ENCODE measurements at regions not wholly inside any gene's neighbourhood (a gene's known extent, or its start where the extent isn't known, plus 50 kb on each side); places are given as distances from the start of the nearest gene placed in this dataset.
A peak's percentile ranks its signal among the peaks of the same experiment; 100 is the strongest.

DNA sequence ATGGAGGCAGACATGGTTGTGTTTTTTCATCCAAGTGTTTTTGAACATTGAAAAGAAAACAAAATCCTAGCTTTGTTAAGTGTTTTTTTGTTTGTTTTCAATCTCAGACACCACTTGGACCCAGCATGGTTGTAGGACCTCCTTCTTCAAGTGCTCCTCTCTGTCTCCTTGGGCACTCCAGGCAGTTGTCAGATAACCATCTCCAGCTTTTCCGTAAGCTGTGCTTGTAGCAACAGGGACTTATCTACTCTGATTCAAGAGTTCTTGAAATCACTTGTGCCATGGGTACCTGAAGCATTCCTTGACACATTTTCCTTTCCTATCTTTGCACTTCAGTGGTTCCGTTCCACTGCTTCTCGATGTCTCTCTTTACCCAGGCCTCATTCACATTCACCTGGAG lies 334.9 kb upstream of the DDX53 start:
- no peak for DNase-seq (ENCODE audit: low read depth)
- TF ChIP-seq, protein P1, sequence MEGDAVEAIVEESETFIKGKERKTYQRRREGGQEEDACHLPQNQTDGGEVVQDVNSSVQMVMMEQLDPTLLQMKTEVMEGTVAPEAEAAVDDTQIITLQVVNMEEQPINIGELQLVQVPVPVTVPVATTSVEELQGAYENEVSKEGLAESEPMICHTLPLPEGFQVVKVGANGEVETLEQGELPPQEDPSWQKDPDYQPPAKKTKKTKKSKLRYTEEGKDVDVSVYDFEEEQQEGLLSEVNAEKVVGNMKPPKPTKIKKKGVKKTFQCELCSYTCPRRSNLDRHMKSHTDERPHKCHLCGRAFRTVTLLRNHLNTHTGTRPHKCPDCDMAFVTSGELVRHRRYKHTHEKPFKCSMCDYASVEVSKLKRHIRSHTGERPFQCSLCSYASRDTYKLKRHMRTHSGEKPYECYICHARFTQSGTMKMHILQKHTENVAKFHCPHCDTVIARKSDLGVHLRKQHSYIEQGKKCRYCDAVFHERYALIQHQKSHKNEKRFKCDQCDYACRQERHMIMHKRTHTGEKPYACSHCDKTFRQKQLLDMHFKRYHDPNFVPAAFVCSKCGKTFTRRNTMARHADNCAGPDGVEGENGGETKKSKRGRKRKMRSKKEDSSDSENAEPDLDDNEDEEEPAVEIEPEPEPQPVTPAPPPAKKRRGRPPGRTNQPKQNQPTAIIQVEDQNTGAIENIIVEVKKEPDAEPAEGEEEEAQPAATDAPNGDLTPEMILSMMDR (conservative IDR thresholded peaks at IDR 0.05; ENCODE audit: low read depth, low read length): no peak
- H3K4me3 ChIP-seq (ENCODE audit: low read depth, low read length): no peak overlapping the region

DNA sequence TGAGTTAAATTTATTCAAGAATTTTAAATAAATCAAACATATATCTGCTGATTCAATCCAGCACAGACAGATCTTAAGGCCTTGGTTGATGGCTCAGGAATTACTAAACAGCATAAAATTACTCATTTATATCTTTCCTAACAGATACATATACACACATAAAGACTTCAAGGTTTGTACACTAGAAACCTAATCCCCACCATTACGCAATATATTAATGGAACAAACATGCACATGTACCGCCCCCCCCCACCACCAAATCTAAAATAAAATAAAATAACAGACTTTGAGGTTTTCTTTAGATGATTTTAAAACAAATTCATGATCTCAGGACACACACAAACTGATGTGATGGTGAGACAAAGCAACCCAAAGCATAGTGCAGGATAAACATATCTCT lies 333.9 kb upstream of the DDX53 start:
- TF ChIP-seq, protein P1 (conservative IDR thresholded peaks at IDR 0.05; ENCODE audit: low read depth, low read length): no peak
- no peak for DNase-seq (ENCODE audit: low read depth)
- H3K4me3 ChIP-seq (ENCODE audit: low read depth, low read length): no peak overlapping the region

DNA sequence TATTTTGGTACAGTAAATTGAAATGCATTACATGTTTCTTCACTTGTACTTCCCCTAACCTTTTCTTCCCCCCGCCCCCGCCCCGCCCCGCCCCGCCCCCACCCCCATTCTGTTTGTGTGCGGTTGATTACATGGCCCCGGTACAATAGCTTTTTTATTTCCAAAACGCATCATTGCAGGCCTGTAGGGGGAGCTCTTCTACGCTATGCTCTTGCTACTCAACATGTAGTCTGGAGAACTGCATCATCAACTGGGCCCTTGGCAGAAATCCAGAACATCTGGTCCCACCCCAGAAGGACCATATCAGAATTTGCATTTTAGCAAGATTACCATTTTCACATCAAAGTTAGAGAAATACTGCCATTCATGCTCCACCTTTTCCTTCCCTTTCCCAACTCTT lies 333.3 kb upstream of the DDX53 start:
- TF ChIP-seq, protein P1 (conservative IDR thresholded peaks at IDR 0.05; ENCODE audit: low read depth, low read length): peak; percentile 46
- DNase-seq (ENCODE audit: low read depth): no peak
- H3K4me3 ChIP-seq (ENCODE audit: low read depth, low read length): no peak overlapping the region

DNA sequence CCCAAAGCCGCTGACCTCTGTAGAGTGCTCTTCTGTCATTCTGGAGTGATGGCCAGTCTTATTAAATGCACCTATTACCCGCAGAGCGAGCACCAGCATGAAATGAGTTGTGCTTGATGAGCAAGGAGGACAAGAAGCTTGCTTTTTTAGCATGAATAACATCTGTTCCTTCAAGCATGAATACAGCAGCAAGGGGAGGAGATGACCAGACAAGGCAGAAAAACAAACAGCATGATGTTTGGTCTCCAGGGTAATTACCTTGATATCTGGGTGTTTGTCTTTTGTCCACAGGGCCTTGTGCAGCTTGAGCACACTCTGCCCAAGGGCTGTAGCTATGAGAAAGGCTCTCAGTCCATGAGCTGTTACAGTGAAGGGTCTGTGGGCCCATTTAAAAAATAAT lies 324.8 kb upstream of the DDX53 start:
- H3K4me3 ChIP-seq (ENCODE audit: low read depth, low read length): no peak overlapping the region
- DNase-seq (ENCODE audit: low read depth): peak; percentile 29

DNA sequence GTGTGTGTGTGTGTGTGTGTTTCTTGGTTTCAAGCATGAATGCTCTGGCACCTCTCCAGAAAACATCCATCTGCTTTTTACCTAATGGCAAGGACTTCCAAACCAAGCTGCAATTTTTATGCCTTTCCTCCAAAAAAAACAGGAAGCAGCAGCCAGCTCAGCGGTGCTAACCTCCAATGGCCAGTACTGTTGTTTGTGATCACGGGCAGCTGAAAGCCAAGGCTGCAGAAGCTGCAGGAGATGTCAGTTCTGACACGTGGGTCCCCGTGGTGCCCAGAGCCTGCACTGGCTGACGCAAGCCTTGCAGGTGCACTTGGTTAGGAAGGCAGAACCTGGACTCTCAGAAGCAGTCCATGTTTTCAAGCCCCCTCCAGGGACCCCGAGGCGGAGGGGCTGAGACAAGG lies 313.6 kb upstream of the DDX53 start:
- DNase-seq (ENCODE audit: low read depth): peak; percentile 59
- TF ChIP-seq, protein P1 (conservative IDR thresholded peaks at IDR 0.05; ENCODE audit: low read depth, low read length): no peak
- no peak overlapping the region for H3K4me3 ChIP-seq (ENCODE audit: low read depth, low read length)

More for the DNA sequence above, 324.8 kb upstream of the DDX53 start:
- TF ChIP-seq, protein P1 (conservative IDR thresholded peaks at IDR 0.05; ENCODE audit: low read depth, low read length): no peak

DNA sequence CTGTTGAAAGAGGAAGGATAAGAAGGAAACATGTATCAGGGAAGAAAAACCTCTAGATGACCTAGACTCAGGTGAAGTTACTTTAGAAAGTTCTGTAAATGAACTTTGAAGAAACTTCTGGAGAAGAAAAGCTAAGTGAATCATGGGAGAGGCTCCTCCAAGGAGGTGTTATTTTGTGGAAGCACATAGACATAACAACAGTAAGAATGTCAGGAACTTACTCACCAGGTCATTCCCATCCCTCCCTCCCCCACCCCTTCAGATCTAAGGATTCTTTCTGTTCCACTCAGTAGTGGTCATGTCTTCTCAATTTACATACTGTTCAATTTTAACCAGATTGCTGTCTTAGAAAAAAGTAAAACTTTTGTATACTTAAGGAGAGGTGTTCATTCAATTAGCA lies 310.5 kb upstream of the DDX53 start:
- DNase-seq (ENCODE audit: low read depth): no peak
- TF ChIP-seq, protein P1 (conservative IDR thresholded peaks at IDR 0.05; ENCODE audit: low read depth, low read length): no peak

DNA sequence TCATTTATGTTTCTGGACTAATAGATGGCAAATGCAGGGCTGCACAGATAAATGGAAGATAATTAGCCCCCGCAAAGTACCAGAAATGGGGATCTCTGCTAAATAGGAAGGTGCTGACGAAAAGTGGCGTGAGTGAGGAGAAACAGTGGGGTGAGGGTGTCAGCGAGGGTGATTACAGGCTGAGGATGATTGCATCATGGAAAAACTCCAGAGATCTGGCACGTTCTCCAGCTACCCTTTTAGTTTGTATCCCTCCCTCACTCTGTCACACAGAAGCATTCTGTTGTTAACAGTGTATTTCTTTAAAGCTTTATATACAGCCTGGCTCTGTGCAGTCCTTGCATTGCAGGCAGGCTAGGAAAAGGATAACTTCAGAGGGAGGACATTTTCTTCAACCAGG lies 309.6 kb upstream of the DDX53 start:
- no peak for DNase-seq (ENCODE audit: low read depth)
- H3K4me3 ChIP-seq (ENCODE audit: low read depth, low read length): no peak overlapping the region
- TF ChIP-seq, protein P1 (conservative IDR thresholded peaks at IDR 0.05; ENCODE audit: low read depth, low read length): no peak

More for the DNA sequence above, 310.5 kb upstream of the DDX53 start:
- no peak overlapping the region for H3K4me3 ChIP-seq (ENCODE audit: low read depth, low read length)

Measured in epithelial cell of proximal tubule (primary cell).